Gastrocnemius medialis (tissue), 4 donors: ENCODE measurements at regions not wholly inside any gene's neighbourhood (a gene's known extent, or its start where the extent isn't known, plus 50 kb on each side); places are given as distances from the start of the nearest gene placed in this dataset.

ENCODE experiments used
- CTCF ChIP-seq, 5 experiments: fragments of 450-650 bp in 3 of 5; fragments of 200-600 bp in 2 of 5; sonication (generic) in 2 of 5; IDR thresholded peaks in 4 of 5; conservative IDR thresholded peaks in 1 of 5; 1 replicate in 4 of 5; 2 replicates in 1 of 5; pipeline ENCODE4 v1.5.1; 2016 to 2019; ENCODE audit warnings: antibody characterized with exemption in 5 of 5, mild to moderate bottlenecking in 3 of 5, moderate library complexity in 3 of 5
- POLR2A ChIP-seq, 2 donors: fragments of 450-650 bp; IDR thresholded peaks; one replicate each; pipeline ENCODE4 v1.6.1; 2017; ENCODE audit warnings: antibody characterized with exemption in 2 of 2, mild to moderate bottlenecking in 2 of 2, moderate library complexity in 2 of 2

GRCh38 chr10:131549116-131549515 is 237.6 kb upstream of the TCERG1L start:
- TF ChIP-seq CTCF (IDR thresholded peaks at IDR 0.05 in 4 of 5, conservative IDR thresholded peaks at IDR 0.05 in 1 of 5) (no peak), POLR2A (IDR thresholded peaks at IDR 0.05) (no peak)
